HCEC 1CT (cell line): ENCODE measurements at regions not wholly inside any gene's neighbourhood (a gene's known extent, or its start where the extent isn't known, plus 50 kb on each side); places are given as distances from the start of the nearest gene placed in this dataset.

ENCODE experiments used
- DNase-seq: peaks from one replicate; pipeline ENCODE4 v3.0.0-alpha.2; 2017

DNA sequence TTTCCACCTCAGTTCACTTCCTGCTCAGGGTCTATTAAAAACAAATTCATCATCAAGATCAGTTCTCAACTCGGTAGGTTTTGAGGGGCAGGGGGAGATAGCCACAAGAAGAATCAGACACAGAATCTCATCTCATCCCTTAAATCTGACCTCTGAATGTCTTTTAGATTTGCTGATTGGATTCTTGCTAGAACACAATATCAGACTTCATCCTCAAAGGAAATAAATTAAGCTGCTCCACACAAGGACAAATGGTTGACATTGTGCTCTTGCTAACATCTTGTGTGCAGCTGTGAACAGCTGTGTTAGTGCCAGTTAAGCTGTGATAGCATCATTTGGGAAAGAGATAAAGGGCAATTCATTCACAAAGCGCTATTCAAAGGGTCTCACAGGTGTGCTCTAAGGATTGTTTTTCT lies 184.0 kb upstream of the ADAMTS9 start:
- DNase-seq, result no peak

DNA sequence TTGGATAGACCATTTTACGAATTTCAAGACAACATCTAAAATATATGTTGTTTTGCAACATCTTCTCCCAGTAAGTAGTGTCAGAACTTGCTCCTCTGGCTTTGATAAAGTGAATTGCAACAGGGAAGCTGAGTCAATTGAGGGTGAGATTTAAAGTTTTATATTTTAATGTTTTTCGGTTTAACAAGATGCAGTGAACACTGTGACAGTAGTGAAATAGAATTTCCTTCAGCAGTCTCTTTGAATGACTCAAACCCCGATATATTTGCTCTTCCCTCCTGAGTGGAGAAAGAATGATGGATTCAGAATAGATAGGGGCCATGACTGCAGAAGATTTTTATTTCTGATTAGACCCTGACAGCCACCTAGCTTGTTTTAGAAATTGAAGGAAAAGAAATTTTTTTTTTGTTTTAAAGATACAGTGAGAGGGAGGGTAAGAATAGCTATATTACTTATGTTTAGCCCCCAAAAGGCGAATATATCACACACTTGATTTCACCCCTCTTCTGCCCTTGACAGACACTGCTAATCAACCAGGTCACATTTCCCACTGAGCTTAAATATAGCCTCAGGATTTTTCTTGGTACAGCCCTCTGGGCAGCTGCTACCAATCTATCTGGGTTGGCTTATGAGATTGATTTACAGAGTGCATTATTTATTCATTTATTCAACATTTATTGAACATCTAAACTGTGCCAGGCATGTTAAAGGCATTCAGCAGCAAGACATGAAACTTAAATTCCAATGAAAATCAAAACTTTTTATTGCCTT lies 183.3 kb upstream of the ADAMTS9 start:
- DNase-seq, result no peak

DNA sequence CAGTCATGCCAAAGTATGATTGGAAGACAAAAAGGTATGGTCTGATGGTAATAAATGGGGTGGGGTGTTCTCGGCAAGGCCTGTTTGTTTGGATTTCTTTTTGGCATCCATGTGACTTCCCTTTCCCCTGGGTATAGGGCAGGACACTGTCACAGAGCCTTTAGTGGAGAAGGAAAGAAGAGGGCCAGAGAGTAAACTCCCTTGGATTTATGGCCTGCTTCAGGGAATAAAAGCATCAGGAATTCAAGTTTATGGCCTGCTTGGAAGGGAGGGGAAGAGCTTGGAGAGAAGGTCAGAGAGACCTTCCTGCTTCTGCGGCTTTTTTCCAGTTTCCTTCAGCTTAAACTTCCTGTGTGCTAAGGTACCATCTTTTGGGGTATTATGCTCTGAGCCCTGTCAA lies 179.4 kb upstream of the ADAMTS9 start:
- no peak for DNase-seq

GRCh38 chr3:64865839-64866570 lies 178.2 kb upstream of the ADAMTS9 start:
- no peak for DNase-seq

GRCh38 chr3:64863226-64864212 lies 175.7 kb upstream of the ADAMTS9 start:
- no peak for DNase-seq

GRCh38 chr3:64861684-64862083 lies 173.9 kb upstream of the ADAMTS9 start:
- DNase-seq, result no peak

GRCh38 chr3:64860536-64860870 lies 172.7 kb upstream of the ADAMTS9 start:
- no peak for DNase-seq

DNA sequence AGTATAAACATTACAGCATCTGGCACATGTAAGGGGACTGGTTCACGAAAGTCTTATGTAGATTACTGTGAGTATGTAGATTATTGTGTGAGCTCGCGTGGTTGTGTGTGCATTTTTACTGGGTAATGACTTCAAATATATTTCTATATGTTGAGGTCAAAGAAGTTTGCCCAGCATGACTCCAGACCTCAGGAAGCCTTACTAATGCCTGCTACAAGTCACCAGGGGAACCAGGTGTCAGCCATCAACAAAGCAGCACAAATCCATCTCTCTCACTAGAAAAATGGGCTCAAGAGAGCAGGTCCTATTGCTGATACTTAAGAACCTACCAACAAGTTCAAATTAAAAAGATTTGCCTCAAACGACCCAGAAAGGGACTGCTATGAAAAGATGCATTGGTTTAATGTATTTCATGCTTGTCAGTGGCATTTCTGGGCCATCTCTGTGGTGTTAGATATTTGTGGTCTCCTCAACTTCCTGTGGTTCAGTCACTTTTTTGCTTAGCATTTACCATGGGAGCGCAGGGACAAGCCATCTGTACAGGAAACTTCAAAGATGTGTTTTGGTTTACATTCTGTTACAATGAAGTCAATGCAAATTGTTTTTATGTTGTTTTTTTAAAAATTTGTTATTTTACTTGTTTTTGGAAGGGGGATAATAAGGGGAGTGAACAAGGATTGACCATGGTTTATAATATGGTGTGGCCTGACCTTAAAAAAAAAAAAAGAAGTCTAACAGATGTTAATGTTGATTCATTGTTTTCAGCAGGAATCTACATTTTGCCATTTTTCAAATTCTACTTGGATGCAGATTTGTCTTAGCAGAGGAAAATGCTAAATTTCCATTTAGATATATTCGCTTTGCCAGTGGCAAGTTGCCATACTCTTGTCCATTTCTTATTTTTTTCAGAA lies 172.1 kb upstream of the ADAMTS9 start:
- no peak for DNase-seq

DNA sequence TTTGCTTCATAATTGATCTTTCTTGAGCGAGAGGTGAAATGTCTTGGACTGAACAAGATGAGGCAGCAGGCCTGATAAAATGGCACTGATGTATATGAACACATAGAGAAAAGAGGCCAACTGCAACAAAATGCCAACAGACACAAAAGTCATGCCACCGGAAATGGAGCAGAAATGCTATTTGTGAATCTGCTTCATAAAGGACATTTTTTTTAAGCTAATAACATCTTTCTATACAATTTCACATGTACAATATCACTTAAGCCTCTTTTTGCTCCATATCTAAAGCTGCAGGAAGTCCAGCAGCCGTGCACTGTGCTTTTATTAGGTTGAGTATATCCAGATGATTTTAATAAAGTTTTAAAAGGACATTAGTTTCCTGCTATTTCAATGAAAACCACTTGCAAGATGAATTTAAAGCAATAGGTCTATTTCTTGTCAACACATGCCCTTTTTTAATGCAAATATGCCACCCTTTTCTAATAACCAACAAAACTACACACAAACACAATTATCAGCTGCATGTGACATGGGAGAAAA lies 169.2 kb upstream of the ADAMTS9 start:
- no peak for DNase-seq

- DNase-seq, result no peak
Observed at GRCh38 chr3:64856106-64856505, 168.3 kb upstream of the ADAMTS9 start.

DNA sequence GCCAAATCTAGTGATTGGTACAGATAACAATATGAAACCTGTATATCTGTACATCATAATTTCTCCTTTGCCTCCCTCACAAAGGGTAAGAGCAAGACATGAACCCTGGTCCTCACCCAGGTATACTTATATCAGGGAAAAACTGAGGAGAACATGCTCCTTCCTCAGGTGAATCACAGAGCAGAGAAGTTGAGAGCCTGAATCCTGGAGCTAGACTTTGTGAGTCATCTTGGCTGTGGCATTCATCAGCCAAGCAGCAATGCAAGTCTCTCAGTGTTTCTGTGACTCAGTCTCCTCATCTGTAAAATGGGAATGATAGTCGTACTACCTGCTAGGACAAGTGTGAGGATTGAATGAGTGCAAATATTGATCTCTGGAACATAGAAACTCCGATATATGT lies 165.7 kb upstream of the ADAMTS9 start:
- DNase-seq, result no peak

GRCh38 chr3:64852738-64853137 lies 164.9 kb upstream of the ADAMTS9 start:
- no peak for DNase-seq

- DNase-seq, result peak; percentile 73
Observed at GRCh38 chr3:64848822-64849221, 161.0 kb upstream of the ADAMTS9 start.

GRCh38 chr3:64848127-64848800 lies 160.5 kb upstream of the ADAMTS9 start:
- no peak for DNase-seq

DNA sequence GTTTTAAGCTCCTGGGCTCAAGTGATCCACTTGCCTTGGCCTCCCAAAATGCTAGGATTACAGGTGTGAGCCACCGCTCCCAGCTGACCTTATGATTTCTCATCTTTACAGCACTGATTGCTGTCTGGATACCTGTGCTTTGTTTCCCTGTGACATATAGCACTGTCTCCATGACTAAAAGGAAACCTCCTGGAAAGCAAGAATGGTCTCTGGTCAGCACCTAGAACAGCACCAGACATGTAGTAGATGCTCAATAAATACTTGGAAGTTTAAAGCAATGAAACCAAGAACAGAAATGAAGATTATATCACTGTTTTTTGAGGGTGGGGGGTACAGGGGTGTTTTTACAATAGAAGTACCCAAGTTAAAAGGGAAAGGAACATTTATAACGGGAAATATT lies 156.8 kb upstream of the ADAMTS9 start:
- no peak for DNase-seq

GRCh38 chr3:64837986-64838735 lies 150.4 kb upstream of the ADAMTS9 start:
- DNase-seq, result no peak

DNA sequence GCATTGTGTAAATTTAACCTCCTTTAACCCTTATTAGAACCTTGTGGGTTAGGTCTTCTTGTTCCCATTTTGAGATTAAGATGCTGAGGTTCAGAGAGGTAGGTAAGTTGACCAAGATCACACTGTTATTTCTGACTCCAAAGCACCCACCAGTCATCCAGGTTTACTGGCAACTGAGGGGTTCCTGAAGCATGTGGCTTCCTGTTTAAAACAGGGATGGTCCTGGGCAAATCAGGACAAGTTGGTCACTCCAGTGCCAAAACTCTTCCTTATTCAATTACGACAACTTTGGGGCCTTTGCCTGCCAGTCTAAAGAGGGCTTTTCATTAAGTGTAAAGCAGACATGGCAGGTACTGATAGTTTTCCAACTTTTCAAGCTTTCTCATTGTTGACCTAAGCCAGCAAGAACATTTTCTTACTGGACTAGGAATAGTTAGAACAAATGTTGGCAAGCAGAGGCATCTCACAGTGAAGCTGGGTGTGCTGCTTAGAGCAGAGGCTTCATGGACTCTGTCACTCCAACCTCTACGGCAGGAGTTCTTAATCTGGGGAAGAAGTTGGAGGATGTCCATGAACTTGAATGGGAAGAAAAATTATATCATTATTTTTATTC lies 149.4 kb upstream of the ADAMTS9 start:
- no peak for DNase-seq

DNA sequence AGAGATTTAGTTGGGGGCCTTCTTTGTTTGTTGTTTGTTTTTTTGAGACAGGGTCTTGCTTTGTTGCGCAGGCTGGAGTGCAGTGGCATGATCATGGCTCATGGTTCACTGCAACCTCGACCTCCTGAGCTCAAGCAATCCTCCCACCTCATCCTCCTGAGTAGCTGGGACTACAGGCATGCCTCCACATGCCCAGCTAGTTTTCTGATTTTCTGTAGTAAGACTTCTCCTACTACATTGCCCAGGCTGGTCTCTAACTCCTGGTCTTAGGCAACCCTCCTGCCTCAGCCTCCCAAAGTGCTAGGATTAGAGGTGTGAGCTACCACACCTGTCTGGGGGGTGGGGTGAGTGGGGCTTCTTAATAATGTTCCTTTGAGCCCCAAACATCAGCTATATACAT lies 148.3 kb upstream of the ADAMTS9 start:
- no peak for DNase-seq

DNA sequence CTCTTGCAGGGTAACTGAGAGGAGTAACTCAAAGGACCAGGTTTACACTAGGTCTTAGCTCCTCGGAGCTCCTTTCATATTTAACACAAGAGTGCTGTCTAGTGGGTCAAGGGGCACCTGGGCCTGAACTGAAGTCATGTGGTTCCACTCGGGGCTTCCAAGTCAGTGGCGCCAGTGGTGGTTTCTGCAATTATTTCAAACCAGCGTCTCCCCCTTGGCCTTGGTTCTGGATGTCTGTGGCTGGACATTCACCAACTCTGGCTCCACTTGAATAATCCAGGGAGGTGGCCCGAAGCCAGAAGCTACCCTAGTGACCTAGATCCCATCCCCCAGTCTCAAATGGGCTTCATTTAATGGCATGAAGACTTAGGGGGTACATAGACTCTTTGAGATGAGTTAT lies 144.3 kb upstream of the ADAMTS9 start:
- DNase-seq, result no peak

GRCh38 chr3:64830681-64831080 lies 142.9 kb upstream of the ADAMTS9 start:
- DNase-seq, result no peak
